GM18498 (cell line): ENCODE measurements at regions not wholly inside any gene's neighbourhood (a gene's known extent, or its start where the extent isn't known, plus 50 kb on each side); places are given as distances from the start of the nearest gene placed in this dataset.
"Not testable (repeated sequence)": the region's sequence is repeated elsewhere in the genome, so short reads cannot be mapped to it uniquely, and the experiment has no call there.

Experiments used
- ATAC-seq: cut with Tn5 transposase; IDR thresholded peaks from one replicate; pipeline ENCODE4 v1.9.1; 2021; ENCODE audit warnings: mild to moderate bottlenecking, moderate library complexity; ENCODE audit not compliant: unreplicated experiment

- not testable (repeated sequence) for ATAC-seq
These were observed 80.7 kb downstream of the SPTSSA start for GRCh38 chr14:34381304-34381703.

GRCh38 chr14:34380471-34380845 is 81.6 kb downstream of the SPTSSA start:
- ATAC-seq, result no peak

- ATAC-seq, result no peak
These were observed 82.1 kb downstream of the SPTSSA start for GRCh38 chr14:34379816-34380470.

- ATAC-seq, result no peak
These were observed 85.3 kb downstream of the SPTSSA start for GRCh38 chr14:34376649-34377267.

GRCh38 chr14:34374998-34375740 is 86.9 kb downstream of the SPTSSA start:
- ATAC-seq, result no peak

GRCh38 chr14:34373191-34373590 is 88.8 kb downstream of the SPTSSA start:
- no peak for ATAC-seq

GRCh38 chr14:34372786-34373185 is 89.3 kb downstream of the SPTSSA start:
- no peak for ATAC-seq

- no peak for ATAC-seq
These were observed 92.4 kb downstream of the SPTSSA start for GRCh38 chr14:34369648-34370030.

GRCh38 chr14:34368971-34369647 is 92.9 kb downstream of the SPTSSA start:
- no peak for ATAC-seq

GRCh38 chr14:34368115-34368970 is 93.7 kb downstream of the SPTSSA start:
- no peak for ATAC-seq

GRCh38 chr14:34365309-34365915 is 96.6 kb downstream of the SPTSSA start:
- ATAC-seq, result no peak

- no peak for ATAC-seq
These were observed 97.8 kb downstream of the SPTSSA start for GRCh38 chr14:34364201-34364600.

GRCh38 chr14:34363733-34364134 is 98.3 kb downstream of the SPTSSA start:
- ATAC-seq, result no peak

GRCh38 chr14:34362641-34363251 is 99.3 kb downstream of the SPTSSA start:
- no peak for ATAC-seq

GRCh38 chr14:34361504-34362011 is 100.5 kb downstream of the SPTSSA start:
- no peak for ATAC-seq

GRCh38 chr14:34359420-34360117 is 102.5 kb downstream of the SPTSSA start:
- no peak for ATAC-seq

- ATAC-seq, result no peak
These were observed 105.8 kb downstream of the SPTSSA start for GRCh38 chr14:34356264-34356654.

- ATAC-seq, result no peak
These were observed 106.3 kb downstream of the SPTSSA start for GRCh38 chr14:34355584-34356263.
